HuH-7.5 (cell line): ENCODE measurements at regions not wholly inside any gene's neighbourhood (a gene's known extent, or its start where the extent isn't known, plus 50 kb on each side); places are given as distances from the start of the nearest gene placed in this dataset.

ENCODE experiments used
- DNase-seq: peaks from one replicate; pipeline ENCODE4 v3.0.0; 2011; ENCODE audit warnings: low spot score

DNA sequence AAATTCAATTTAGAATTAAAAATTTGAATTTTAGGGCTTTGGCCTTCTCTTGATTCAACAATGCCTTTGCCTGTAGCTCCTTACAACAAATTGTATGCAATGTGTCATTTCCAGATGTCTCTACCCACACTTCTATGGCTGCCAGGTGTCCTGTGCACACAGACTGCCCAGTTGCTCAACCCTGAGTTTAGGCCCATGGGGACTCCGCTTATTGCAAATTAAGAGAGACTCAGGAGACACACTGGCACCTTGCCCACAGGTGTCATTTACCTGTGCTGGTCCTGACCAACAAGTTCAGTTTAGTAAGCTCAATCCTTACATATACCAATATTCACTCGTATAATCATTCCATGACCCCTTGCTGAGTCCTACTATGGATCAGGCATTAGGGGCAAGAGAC lies 236.1 kb downstream of the OMA1 start:
- no peak for DNase-seq

DNA sequence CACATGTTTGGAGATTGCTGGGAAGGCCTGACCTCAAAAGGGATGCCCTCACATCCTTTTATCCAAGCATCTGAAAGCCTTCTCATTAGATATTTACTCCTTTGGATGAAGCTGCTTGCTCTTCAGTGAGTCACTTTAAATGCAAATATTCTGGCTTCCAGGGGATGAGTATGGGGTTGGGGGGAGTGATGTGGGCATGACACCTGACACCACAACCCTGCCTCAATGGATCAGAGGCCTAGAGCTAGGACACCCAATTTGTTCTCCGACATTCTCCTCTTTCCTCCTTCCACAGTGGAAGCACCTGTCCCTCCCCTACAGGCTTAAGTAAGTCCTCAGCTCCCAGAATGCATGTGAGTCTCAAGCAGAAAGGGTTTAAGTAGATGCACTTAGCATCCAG lies 238.3 kb downstream of the OMA1 start:
- no peak for DNase-seq

DNA sequence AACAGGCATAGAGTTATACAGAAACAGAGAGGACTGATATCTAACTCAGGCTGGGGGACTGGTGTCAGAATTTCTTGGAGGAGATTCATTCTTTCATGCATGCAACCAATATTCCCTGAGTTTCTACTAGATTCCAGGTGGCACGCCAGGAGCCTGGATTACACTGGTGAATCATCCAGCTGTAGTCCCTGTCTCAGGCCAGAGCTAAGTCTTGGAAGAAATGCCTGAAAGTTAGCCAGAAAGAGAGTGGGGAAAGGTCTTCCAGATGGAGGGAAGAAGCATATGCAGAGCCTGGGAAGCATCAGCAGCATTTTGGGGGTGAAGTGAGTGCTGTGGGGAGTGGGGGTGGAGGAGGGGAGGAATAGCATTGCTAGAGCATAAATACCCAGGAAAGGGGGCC lies 239.1 kb downstream of the OMA1 start:
- no peak for DNase-seq

DNA sequence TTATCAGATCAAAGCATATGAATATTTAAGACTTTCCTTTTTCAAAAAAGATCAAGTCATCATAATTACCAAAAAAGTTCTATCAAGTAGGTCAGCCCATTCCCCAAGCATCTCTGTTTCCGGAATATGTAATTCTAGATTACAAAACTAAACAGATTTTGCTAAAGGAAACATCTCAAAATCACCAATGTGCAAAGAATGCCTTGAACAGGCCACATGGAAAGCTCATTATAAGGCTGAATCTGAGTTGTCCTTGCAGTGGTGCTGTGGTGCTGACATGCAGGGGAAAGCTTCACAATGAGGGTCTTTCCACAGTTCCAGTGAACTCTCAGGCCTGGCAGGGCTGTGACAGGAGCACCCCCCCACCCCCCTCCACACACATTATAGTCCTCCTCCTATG lies 240.9 kb downstream of the OMA1 start:
- no peak for DNase-seq

DNA sequence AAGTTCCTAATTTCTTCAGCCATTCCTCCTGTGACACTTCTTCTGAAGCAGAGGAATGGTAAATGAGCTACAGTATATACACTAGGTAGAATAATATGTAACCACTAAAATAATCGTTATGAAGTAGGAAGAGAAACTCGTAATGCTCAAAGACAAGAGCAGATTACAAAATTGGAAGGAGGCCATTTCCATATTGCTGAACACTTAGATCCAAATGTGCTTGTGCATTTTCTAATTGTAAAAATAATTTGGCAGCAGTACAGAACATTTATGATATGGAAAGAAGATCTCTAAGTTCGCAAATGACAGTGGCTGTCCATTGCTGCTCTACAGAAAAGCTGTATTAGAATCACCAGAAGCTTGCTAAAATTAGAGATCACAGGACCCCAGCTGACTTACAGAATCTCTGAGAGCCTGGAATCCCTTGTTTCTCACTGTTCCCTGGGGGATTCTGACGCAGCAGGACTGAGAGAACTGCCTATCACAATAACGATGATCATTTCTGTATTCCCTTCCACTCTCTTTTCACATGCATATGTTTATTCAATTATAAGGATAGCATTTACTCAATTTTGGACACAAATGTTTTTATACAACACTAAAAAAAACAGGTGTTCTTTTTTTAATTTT lies 242.1 kb downstream of the OMA1 start:
- no peak for DNase-seq

DNA sequence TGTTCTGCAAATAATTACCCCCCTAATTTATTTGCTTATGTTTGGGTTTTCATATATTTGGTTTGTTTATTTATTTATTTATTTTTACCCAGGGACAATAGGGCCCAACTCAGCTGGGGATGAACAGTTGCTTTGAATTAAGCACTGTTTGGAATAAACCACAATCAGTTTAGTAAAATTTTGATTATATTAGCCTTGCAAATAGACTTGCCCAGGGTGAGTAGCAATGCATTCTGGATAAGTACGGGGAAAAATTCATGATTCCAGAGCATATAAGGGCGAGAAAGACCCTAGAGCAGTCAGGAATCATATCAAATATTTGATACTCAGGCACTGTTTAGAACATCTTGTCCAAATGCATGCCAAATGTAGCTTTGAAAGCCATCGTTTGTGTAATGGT lies 242.7 kb downstream of the OMA1 start:
- DNase-seq = no peak

DNA sequence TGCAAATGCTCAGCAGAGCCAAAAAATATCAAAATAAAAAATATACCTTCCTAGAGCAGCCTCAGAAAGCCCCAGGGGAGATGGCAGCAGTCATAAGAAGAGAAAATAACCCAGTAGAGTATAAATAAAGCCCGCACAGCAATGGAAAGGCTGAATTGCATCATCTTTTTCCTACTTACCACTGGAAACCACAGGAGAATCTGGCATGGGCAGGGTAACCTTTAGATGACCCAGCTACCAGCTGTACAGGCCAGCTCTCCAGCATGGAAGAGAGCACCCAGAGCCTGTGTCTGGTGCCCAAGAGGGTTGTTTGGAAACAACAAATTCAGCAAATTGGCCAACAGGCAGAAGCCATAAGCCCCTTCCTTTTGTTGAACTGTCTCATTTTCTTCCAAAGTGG lies 253.1 kb downstream of the OMA1 start:
- DNase-seq = no peak

DNA sequence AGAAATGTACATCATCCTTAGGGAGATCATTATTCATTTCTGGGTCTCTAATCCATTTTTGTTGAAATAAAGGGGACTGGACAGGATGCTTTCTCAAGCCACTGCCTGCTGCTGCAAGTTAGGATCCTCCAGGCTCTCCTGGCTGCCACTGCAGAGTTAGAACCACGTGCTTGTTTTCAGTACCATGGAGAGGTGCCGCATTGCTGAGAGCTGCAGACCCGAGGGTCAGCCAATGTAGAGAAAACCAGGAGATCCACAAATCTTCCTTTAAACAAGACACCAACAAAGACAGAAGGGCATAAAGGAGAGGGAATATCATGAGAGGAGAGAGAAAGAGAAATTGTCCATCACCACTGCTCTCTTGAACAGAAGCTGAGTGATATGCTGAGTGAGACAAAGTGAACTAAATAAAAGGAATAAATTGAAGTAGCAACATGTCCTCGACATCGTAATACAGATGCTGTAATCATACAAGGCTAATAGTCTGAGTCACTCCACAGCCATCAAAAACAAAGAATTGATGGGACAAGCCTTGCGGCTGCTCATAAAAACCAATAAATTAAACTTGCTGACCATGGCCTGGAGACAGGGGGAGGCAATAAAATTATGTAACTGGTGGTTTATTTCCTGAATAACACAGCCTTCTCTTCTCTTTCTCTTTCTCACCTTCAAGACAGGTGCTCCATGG lies 255.7 kb downstream of the OMA1 start:
- no peak for DNase-seq

DNA sequence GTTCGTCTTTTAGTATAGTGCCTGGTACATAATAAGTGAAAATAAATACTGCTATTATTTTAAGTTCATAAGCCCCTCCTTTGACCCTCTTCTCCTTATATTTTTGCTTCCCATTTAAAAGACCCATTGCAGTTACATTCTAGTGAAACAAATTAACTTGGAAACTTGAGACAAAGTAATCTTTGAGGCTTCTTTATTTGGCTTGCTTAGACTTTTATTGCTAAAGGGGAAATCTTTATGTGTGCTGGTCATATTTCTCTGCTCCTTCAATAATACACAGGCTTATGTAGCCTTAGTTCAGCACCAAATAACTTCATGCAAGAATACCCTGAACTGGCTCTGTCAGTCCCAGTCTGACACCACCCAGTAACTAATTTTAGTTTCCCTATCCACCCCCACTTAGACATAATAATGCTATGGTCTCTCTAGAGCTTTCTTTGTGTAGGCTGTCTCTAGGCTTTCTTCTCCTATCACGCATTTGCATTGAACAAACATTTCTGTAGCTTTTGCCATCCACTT lies 257.8 kb downstream of the OMA1 start:
- no peak for DNase-seq

DNA sequence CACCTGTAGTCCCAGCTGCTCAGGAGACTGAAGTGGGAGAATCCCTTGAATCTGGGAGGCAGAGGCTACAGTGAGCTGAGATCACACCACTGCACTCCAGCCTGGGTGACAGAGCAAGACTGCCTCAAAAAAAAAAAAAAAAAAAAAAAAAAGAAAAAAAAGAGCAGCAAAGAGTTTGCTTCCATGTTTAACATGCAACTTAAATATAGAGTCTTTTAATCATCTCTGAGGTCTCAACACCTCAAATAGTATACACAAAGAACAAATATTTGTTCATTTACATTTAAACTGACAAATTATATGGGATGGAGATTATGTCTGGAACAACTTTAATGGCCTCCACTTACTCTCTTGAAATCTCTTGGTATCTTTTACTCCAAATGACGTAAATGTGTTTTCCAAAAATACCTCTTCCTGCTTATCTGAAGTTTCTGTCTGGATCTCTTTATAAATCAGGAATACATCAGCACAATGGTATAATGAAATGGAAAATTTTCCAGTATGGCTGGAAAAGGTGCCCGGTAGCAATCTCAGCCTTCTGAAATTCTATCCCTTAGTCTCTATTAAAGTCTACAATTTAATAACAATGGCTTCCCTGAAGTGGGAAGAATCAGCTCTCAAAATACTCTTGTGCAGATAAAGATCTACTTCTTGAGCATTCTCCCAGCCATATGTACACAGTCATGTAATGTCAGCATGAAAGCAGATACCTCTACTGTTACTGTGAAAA lies 258.5 kb downstream of the OMA1 start:
- no peak for DNase-seq

DNA sequence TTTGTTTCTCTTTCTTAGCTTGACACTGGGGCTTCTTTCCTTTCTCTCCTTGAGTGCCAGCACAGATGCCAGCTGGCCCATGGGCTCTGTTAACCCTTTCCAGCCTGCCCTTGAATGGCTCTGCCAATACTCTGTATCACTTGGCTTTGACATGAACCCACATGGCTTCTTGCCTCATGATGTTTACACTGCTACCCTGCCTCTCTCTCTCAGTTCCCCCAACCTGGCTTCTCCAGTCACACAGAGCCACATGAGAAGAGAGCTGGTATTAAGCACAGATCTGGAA lies 262.4 kb downstream of the OMA1 start:
- DNase-seq = no peak

DNA sequence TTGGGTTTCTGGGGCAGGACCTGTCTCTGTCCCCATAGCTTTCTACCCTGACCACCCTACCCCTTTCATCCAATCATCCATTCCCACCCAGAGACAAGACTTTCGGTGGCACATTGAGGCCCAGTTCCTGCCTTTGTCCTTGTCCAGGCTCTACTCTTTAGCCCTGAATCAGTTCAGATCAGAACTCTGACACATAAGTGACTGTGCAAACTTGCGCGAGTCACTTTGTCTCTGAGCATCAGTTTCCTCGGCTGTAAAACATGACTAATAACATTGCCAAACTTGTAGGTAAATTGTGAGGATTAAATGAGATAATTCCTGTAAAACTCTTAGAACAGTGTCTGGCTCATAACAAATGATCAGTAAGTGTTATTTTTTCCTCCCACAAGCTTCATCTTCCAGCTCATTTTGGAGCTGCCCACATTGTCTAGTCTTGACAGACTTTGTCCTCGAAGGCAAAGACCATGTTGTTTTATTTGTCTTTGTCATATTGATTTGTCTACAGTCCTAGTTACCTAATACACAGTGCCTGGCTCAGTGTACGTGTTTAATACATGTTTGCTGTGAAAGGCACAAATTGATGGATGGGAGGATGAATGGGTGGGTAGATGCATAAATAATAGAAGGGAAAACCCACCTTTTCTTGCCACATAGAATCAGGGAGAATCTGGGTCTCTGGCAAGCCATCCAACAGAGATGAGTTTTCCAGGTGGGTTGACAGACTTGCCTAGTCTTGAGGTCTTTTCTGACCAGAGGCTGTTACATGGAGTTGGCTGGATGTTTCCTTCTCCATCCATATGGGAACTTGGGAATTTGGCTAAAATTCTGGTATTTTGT lies 262.9 kb downstream of the OMA1 start:
- DNase-seq = no peak

DNA sequence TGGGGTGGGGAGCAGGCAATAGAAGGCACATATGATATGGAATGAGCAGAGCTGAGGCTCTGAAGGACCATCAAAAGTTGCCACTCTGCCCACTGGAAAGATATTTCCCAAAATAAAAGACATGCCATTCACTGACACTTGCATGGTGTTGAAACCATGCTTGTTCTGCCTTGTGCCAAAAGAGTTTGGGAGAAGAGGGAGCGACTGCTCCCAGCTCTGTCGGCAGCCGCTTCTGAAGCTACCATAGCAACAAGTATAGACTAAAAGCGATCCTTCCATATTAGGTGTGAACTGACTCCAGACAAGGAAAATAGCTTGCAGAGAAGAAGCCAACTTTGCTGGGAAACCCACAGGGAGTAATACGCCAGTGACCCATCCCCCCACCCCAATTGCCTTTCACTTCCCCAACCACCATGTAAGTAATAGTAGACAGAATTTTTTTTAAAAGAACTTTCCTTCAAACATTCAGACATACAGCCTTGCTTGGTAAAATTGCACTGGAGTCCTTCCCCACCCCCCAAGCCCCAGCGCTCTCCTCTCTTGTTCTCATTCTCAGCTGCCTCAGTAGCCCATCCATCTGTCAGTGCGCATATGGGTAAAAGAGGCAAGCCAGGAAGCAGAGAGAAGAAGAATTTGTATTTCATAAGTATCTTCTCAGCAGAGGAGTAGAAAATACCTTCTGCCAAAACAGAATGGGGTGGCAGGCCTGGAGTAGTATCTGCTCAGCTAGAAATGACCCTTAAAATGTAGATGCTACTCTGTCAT lies 263.7 kb downstream of the OMA1 start:
- DNase-seq = no peak

DNA sequence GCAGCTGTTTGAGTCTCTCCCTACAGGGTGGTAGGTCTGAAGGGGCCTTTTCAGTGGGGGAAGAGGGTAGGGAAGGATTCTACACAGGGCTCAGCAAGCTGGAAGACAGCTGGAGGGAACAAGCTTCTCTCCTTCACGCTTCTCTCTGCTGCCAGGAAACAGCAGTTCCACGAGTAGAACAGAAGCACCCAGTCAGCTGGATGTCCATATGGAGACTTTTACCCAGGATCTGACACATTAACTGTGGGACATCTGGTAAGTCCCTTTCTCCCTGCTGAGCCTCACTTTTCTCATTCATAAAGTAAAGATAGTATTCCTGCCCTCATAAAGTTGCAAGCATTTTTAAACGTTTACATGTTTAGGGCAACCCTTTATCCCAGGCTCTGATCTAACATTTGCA lies 280.3 kb downstream of the OMA1 start:
- DNase-seq = no peak

DNA sequence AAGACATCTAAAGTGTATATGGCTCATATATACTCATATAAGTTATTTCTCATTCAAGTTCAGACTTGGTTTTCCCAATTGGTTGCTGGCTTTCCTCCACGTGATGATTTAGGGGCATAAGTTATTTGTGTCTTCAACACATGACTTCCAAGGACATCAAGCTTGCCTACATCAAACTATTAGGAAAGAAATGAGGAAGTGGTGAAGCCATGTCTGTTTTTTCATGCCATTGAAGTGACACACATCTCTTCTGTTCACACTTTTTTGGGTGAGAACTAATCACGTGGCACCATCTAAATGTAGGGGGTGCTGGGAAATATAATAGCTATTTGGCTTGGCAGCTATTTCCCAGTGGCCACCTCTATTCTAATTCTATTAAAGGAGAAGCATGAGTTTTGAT lies 282.1 kb downstream of the OMA1 start:
- DNase-seq = no peak

DNA sequence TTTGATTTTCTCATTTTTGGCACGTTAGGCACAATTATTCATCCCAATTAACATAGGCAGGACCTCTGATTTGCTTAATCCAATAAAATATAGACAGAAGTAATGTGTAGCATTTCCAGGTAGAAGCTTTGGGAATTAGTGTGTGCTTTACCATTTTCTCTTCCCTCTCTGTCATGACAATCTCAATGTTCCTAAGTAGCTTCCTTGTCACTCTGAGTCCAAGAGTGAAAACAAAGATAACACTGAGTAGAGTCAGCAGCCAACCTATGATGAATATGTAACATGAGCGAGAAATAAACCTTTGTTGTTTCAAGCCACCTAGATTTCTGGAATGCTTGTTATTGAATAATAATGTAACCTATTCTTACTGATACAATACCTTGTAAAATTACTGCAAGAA lies 283.8 kb downstream of the OMA1 start:
- DNase-seq = no peak

DNA sequence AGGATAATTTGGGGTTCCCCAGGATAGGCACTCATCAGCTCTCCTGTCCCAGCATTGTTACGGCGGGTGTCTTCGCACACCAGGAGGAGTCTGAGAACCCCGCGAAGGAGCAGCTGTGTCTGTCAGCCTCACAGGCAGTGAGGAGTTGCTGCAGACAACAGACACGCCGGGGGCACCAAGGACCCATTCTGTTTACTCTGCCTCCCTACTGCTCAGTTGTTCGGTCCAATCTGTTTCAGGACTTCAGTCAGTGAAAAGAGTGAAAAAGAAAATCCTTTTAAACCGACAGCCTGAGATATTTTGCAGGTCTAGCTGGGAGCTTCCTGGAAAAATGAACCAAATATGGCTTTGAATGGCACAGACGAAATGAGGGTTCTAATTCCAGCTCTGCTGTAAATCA lies 288.4 kb downstream of the OMA1 start:
- no peak for DNase-seq

DNA sequence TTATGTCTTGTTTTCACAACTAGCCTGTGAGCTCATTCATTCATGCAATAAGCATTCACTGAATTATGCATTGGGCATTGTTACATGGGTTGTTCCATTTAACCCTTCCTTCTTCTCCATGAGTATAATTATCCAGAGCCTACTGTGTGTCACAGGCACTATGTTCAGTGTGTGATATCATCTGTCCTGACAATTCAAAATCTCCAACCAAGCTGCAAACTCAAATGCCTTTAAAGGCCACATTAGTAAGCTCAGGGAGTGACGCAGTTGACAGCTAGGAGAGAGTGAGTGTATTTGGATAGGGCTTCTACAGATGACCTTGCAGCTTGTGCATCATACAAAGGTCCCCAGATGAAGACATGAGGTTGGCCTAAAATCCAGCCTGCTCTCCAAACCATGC lies 289.5 kb downstream of the OMA1 start:
- DNase-seq = no peak

DNA sequence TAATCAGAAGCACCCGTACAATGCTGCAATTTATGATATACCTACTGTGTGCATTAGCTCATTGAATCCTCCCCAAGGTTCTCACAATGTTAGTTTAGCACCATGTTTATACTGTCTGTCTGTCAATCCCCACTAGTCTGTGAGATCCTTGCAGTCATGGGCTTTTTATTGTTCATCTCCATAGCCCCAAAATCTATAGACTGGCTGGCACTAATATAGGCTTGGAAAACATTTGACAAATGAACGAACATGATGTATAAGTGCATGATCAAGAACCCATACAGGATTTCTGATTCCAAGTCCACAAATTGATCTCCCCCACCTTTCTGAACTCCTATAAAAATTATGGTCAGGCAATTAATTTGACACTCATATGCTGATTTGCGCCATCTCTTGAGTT lies 290.0 kb downstream of the OMA1 start:
- DNase-seq = no peak

DNA sequence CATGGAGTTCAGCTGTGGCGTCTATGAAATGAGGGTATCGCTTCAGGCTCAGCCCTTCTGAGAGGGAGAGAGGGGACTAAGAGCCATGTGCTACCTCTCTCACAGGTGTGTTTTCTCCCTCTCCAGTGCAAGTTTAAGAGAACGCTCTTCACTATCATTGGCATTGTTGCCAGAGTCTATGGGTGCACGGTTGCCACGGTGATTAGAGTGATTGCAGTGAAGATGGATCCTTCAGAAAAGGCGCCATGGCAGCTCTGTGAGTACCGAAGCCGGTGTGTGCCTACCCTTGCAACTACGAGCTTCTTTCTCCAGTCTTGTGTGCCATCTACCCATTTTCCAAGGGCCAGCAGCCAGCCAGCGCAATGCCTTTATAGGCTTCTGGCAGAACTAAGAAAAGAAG lies 290.5 kb downstream of the OMA1 start:
- DNase-seq = no peak

DNA sequence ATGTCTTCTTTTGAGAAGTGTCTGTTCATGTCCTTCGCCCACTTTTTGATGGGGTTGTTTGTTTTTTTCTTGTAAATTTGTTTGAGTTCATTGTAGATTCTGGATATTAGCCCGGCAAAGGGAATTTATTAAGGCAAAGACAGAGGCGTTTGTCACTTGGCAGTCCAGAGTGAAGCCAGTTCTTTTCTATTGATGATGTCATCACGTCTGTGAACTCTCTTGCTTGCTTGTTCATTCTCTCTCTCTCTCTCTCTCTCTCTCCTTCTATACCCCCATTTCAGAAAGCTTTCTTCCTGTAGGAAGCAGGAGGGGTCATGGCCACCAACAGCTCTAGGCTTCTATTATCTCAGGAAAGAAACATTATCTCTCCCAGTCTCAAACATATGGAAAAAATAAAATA lies 291.3 kb downstream of the OMA1 start:
- no peak for DNase-seq
